ENCODE measurements at regions not wholly inside any gene's neighbourhood (a gene's known extent, or its start where the extent isn't known, plus 50 kb on each side); places are given as distances from the start of the nearest gene placed in this dataset.

DNA sequence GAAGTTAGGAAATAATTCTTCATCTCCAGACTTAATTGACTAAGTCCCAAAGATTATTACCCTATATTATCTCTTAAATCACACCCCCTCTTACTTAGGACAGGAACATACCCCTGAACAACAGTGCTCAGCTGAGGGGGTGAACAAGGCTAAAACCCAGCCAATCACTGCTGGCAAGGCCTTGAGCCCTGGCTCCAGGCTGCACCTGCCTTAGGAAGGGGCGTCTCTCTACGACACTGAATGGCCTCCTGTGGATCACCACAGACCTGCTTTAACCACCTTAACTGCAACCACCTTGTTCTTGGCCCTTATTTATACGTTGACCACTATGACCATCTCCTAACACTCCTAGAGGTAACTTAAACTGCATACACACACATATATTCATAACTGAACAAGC lies 267.4 kb upstream of the THBS1 start:
- Histone ChIP-seq H3K4me1 (ENCODE audit: control insufficient read depth in 1 of 2, low read depth in 2 of 2) (no peaks in the 10 kb centered on the region), H3K27me3 (replicated peaks; ENCODE audit: insufficient read depth) (no peaks in the 10 kb centered on the region), H3K4me3 (no peak overlapping the region), H3K9me3 (no peaks in the 10 kb centered on the region), H3K27ac (no peak overlapping the region), H3K36me3 (no peaks in the 10 kb centered on the region)
- TF ChIP-seq, protein P1, sequence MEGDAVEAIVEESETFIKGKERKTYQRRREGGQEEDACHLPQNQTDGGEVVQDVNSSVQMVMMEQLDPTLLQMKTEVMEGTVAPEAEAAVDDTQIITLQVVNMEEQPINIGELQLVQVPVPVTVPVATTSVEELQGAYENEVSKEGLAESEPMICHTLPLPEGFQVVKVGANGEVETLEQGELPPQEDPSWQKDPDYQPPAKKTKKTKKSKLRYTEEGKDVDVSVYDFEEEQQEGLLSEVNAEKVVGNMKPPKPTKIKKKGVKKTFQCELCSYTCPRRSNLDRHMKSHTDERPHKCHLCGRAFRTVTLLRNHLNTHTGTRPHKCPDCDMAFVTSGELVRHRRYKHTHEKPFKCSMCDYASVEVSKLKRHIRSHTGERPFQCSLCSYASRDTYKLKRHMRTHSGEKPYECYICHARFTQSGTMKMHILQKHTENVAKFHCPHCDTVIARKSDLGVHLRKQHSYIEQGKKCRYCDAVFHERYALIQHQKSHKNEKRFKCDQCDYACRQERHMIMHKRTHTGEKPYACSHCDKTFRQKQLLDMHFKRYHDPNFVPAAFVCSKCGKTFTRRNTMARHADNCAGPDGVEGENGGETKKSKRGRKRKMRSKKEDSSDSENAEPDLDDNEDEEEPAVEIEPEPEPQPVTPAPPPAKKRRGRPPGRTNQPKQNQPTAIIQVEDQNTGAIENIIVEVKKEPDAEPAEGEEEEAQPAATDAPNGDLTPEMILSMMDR (IDR thresholded peaks at IDR 0.05): no peak
- no peak for ATAC-seq (ENCODE audit: insufficient number of reproducible peaks, low FRiP score, low read depth)
- DNase-seq (ENCODE audit: low spot score): no peak

DNA sequence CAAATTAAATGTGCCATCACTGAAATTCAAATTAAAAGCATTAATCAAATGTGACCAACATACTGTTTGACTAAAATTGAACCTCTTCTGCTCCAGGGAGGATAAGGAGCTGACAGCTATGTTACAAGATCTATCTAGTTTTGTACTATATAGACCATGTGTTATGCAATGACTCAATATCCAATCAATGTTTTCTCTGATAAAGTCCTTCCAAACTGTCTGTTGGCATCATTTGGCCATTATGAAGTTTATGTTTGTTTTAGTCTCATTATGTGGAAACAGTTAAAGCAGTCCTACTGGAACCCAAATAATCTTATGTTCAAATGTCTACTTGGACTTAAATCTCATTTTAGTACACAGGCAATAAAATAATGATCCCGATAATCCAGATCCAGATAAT lies 267.0 kb upstream of the THBS1 start:
- TF ChIP-seq, protein P1 (IDR thresholded peaks at IDR 0.05): no peak
- no peak for DNase-seq (ENCODE audit: low spot score)
- Histone ChIP-seq H3K4me3 (no peak overlapping the region), H3K4me1 (ENCODE audit: control insufficient read depth in 1 of 2, low read depth in 2 of 2) (no peaks in the 10 kb centered on the region), H3K36me3 (no peaks in the 10 kb centered on the region), H3K27me3 (replicated peaks; ENCODE audit: insufficient read depth) (no peaks in the 10 kb centered on the region), H3K27ac (no peak overlapping the region), H3K9me3 (no peaks in the 10 kb centered on the region)
- ATAC-seq (ENCODE audit: insufficient number of reproducible peaks, low FRiP score, low read depth): no peak

DNA sequence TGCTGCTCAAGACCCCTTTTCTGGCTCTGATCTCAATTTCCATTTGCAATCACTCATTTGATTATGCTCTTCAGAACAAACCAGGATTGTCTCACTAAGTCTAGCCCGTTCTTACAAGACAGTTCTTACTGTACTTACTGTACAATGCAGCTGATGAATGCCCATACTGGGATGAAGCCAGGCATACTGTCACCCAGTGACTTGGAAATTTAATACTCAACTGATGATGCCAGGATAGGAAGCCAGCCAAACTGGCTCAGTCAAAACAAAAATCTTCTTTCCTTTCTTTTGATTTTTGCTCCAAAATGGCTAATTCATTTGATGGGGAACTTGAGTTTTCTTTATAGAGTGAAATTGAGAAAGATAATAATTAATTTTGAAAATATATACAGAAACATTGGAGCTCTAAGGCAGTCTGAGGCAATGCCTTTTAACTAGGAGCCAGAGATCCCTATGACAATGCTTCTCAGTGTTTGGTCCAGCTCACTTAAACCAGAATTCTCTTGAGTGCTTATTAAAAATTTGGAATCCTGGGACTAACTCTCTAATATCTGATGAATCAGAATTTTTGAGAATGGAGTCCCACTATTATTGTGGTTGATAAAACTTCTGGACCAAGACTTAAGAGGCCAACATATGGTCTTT lies 265.6 kb upstream of the THBS1 start:
- no peak for DNase-seq (ENCODE audit: low spot score)
- no peaks in the 10 kb centered on the region for H3K27me3 ChIP-seq (replicated peaks; ENCODE audit: insufficient read depth)
- no peaks in the 10 kb centered on the region for H3K4me1 ChIP-seq (ENCODE audit: control insufficient read depth in 1 of 2, low read depth in 2 of 2)
- H3K4me3 ChIP-seq: no peak overlapping the region
- H3K27ac ChIP-seq: no peak overlapping the region
- no peak for ATAC-seq (ENCODE audit: insufficient number of reproducible peaks, low FRiP score, low read depth)
- TF ChIP-seq, protein P1 (IDR thresholded peaks at IDR 0.05): no peak
- no peaks in the 10 kb centered on the region for H3K36me3 ChIP-seq
- H3K9me3 ChIP-seq: peaks cover 2% of the 10 kb centered on the region

DNA sequence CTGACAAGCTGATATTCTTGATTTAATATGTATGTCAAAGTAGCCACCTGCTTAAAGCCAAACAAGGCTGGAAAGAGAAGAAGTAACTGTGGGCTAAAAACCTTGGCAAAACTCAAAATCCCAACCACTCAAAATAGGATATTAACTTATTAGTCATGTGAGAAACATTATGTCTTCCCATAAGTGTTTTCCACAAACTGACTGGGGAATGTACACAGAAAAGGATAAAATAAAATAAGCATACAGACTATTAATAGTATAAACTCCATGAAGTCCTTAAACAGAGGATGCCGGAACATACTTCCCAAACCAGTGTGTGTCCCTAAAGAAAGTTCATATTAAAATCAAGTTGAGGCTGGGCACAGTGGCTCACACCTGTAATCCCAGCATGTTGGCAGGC lies 263.7 kb upstream of the THBS1 start:
- no peak for ATAC-seq (ENCODE audit: insufficient number of reproducible peaks, low FRiP score, low read depth)
- no peak overlapping the region for H3K4me3 ChIP-seq
- no peak for DNase-seq (ENCODE audit: low spot score)
- no peaks in the 10 kb centered on the region for H3K4me1 ChIP-seq (ENCODE audit: control insufficient read depth in 1 of 2, low read depth in 2 of 2)
- TF ChIP-seq, protein P1 (IDR thresholded peaks at IDR 0.05): no peak
- peaks cover 5% of the 10 kb centered on the region for H3K9me3 ChIP-seq
- no peaks in the 10 kb centered on the region for H3K36me3 ChIP-seq
- H3K27ac ChIP-seq: no peak overlapping the region
- H3K27me3 ChIP-seq (replicated peaks; ENCODE audit: insufficient read depth): no peaks in the 10 kb centered on the region

DNA sequence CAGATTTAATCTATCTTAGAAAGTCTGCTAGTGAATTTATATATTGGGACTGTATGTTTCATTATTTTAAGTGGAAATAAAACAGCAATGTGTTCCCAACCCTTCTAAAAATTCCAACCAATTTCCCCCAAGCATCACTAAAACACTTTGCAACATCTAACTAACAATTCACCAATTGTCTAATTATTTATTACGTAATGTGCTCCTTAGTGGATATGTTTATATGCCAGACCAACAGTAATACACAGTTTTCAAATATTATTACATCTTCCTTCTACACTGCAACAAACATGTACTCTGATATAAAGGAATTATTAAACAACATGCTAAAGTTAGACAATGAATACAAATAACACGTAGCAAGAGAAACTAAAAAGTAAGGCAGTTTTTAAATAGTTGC lies 262.6 kb upstream of the THBS1 start:
- no peaks in the 10 kb centered on the region for H3K36me3 ChIP-seq
- TF ChIP-seq, protein P1 (IDR thresholded peaks at IDR 0.05): no peak
- H3K9me3 ChIP-seq: peaks cover 5% of the 10 kb centered on the region
- no peak for DNase-seq (ENCODE audit: low spot score)
- no peak overlapping the region for H3K4me3 ChIP-seq
- no peak for ATAC-seq (ENCODE audit: insufficient number of reproducible peaks, low FRiP score, low read depth)
- H3K27me3 ChIP-seq (replicated peaks; ENCODE audit: insufficient read depth): no peaks in the 10 kb centered on the region
- H3K4me1 ChIP-seq (ENCODE audit: control insufficient read depth in 1 of 2, low read depth in 2 of 2): no peaks in the 10 kb centered on the region
- H3K27ac ChIP-seq: no peak overlapping the region

All from thoracic aorta (tissue), 2 donors.